Mesenchymal stem cell (in vitro differentiated cells and primary cell): ENCODE measurements at regions not wholly inside any gene's neighbourhood (a gene's known extent, or its start where the extent isn't known, plus 50 kb on each side); places are given as distances from the start of the nearest gene placed in this dataset.
A peak's percentile ranks its signal among the peaks of the same experiment; 100 is the strongest.

Experiments used
- DNase-seq: peaks from one replicate; pipeline ENCODE4 v3.0.0-alpha.2; 2013
- H2AFZ ChIP-seq: one replicate; pipeline ENCODE4 v1.6.1; 2013; ENCODE audit warnings: low read depth, mild to moderate bottlenecking, control low read depth, inconsistent platforms, low read length, moderate library complexity
- H2AK5ac ChIP-seq: 2 replicates; pipeline ENCODE4 v1.6.1; 2013; ENCODE audit warnings: low read length, moderate library complexity, mild to moderate bottlenecking, inconsistent platforms; ENCODE audit not compliant: severe bottlenecking
- H2BK120ac ChIP-seq: one replicate; pipeline ENCODE4 v1.6.1; 2013; ENCODE audit warnings: low read depth, mild to moderate bottlenecking, inconsistent platforms, low read length, moderate library complexity
- H2BK12ac ChIP-seq, 2 experiments: one replicate each; pipeline ENCODE4 v1.6.1; 2013; ENCODE audit warnings: inconsistent platforms in 2 of 2, low read length in 2 of 2, mild to moderate bottlenecking in 2 of 2, moderate library complexity in 2 of 2, control low read depth in 1 of 2
- H2BK15ac ChIP-seq: one replicate; pipeline ENCODE4 v1.6.1; 2013; ENCODE audit warnings: mild to moderate bottlenecking, low read depth, inconsistent platforms; ENCODE audit not compliant: poor library complexity, severe bottlenecking
- H2BK5ac ChIP-seq: 2 replicates; pipeline ENCODE4 v1.6.1; 2013; ENCODE audit warnings: low read depth, mild to moderate bottlenecking, low read length, control low read depth, inconsistent platforms; ENCODE audit not compliant: poor library complexity, severe bottlenecking
- H3K14ac ChIP-seq, 2 experiments: one replicate each; pipeline ENCODE4 v1.6.1; 2013; ENCODE audit warnings: inconsistent platforms in 2 of 2, low read length in 2 of 2, control low read depth in 1 of 2, mild to moderate bottlenecking in 1 of 2, moderate library complexity in 1 of 2
- H3K18ac ChIP-seq, 2 experiments: one replicate each; pipeline ENCODE4 v1.6.1; 2013; ENCODE audit warnings: inconsistent platforms in 2 of 2, low read length in 2 of 2, control low read depth in 1 of 2, low read depth in 1 of 2, mild to moderate bottlenecking in 1 of 2
- H3K23ac ChIP-seq, 2 experiments: one replicate each; pipeline ENCODE4 v1.6.1; 2013; ENCODE audit warnings: inconsistent platforms in 2 of 2, low read length in 2 of 2, mild to moderate bottlenecking in 2 of 2, moderate library complexity in 2 of 2, control low read depth in 1 of 2
- H3K27ac ChIP-seq: 2 replicates; pipeline ENCODE4 v1.5.1; 2013; ENCODE audit warnings: mild to moderate bottlenecking, moderate library complexity, low read length, control low read depth, inconsistent platforms; ENCODE audit not compliant: poor library complexity, severe bottlenecking
- H3K27me3 ChIP-seq, 2 experiments: 2 replicates each; pipeline versions ENCODE4 v1.6.1 to v1.7.0; 2013; ENCODE audit warnings: low read length in 2 of 2, mild to moderate bottlenecking in 2 of 2, moderate library complexity in 2 of 2, control low read depth in 1 of 2, inconsistent platforms in 1 of 2; ENCODE audit not compliant: control insufficient read depth in 1 of 2, insufficient read depth in 1 of 2
- H3K36me3 ChIP-seq, 2 experiments: 2 replicates each; pipeline versions ENCODE4 v1.6.1 to v1.7.0; 2013; ENCODE audit warnings: low read length in 2 of 2, control low read depth in 1 of 2, inconsistent platforms in 1 of 2, low read depth in 1 of 2, mild to moderate bottlenecking in 1 of 2; ENCODE audit not compliant: insufficient read depth in 2 of 2, control insufficient read depth in 1 of 2
- H3K4ac ChIP-seq, 2 experiments: one replicate each; pipeline ENCODE4 v1.6.1; 2013; ENCODE audit warnings: inconsistent platforms in 2 of 2, low read length in 2 of 2, mild to moderate bottlenecking in 2 of 2, moderate library complexity in 2 of 2, control low read depth in 1 of 2, low read depth in 1 of 2
- H3K4me1 ChIP-seq: 2 replicates; pipeline ENCODE4 v1.6.1; 2013; ENCODE audit warnings: low read depth, low read length, control low read depth; ENCODE audit not compliant: control insufficient read depth, insufficient read depth
- H3K4me2 ChIP-seq: 2 replicates; pipeline ENCODE4 v1.6.1; 2013; ENCODE audit warnings: low read length, mild to moderate bottlenecking, inconsistent platforms; ENCODE audit not compliant: poor library complexity, severe bottlenecking
- H3K4me3 ChIP-seq, 2 experiments: 2 replicates each; pipeline versions ENCODE4 v1.5.1 to v1.7.0; 2013; ENCODE audit warnings: low read length in 2 of 2, mild to moderate bottlenecking in 2 of 2, control low read depth in 1 of 2, low read depth in 1 of 2; ENCODE audit not compliant: insufficient read depth in 1 of 2
- H3K79me1 ChIP-seq: replicated peaks from 2 replicates; pipeline ENCODE4 v1.6.1; 2013; ENCODE audit warnings: mild to moderate bottlenecking, control low read depth, low read length, inconsistent platforms; ENCODE audit not compliant: poor library complexity, severe bottlenecking
- H3K9ac ChIP-seq: 2 replicates; pipeline ENCODE4 v1.7.0; 2013; ENCODE audit warnings: mild to moderate bottlenecking, low read length, moderate library complexity
- H3K9me3 ChIP-seq: 2 replicates; pipeline ENCODE4 v1.7.0; 2013; ENCODE audit warnings: mild to moderate bottlenecking, low read length; ENCODE audit not compliant: control insufficient read depth
- H4K8ac ChIP-seq: one replicate; pipeline ENCODE4 v1.6.1; 2013; ENCODE audit warnings: inconsistent platforms, mild to moderate bottlenecking, low read length, moderate library complexity
- H4K91ac ChIP-seq: one replicate; pipeline ENCODE4 v1.6.1; 2013; ENCODE audit warnings: mild to moderate bottlenecking, low read length, inconsistent platforms
- WGBS: methylation state at CpG from one replicate; pipeline ENCODE4 v1.1.7; 2013; ENCODE audit warnings: mixed read lengths; 5-methylcytosine and 5-hydroxymethylcytosine counted together

- no peaks in the 10 kb centered on the region for H3K36me3 ChIP-seq
- peak; percentile 43 for DNase-seq
- no peak overlapping the region for H2BK120ac ChIP-seq
- no peak overlapping the region for H4K8ac ChIP-seq
- H3K4me3 ChIP-seq: no peak overlapping the region
- 100% methylated on average over 1 of the region's 4 CpGs for WGBS
- no peak overlapping the region for H3K4ac ChIP-seq
- H2AFZ ChIP-seq: no peak overlapping the region
- H3K4me2 ChIP-seq: no peak overlapping the region
- H3K9ac ChIP-seq: no peak overlapping the region
- no peak overlapping the region for H3K27ac ChIP-seq
- no peak overlapping the region for H3K23ac ChIP-seq
- H2AK5ac ChIP-seq: no peak overlapping the region
- no peak overlapping the region for H2BK15ac ChIP-seq
- H3K14ac ChIP-seq: no peak overlapping the region
- H2BK12ac ChIP-seq: no peak overlapping the region
- H3K18ac ChIP-seq: no peak overlapping the region
- H3K27me3 ChIP-seq: no peaks in the 10 kb centered on the region
- no peaks in the 10 kb centered on the region for H3K79me1 ChIP-seq
- no peaks in the 10 kb centered on the region for H3K9me3 ChIP-seq
- no peaks in the 10 kb centered on the region for H3K4me1 ChIP-seq
- no peak overlapping the region for H4K91ac ChIP-seq
- H2BK5ac ChIP-seq: no peak overlapping the region
These were observed 201.5 kb downstream of the KCNJ2 start for GRCh38 chr17:70370816-70371215.

- no peak overlapping the region for H3K9ac ChIP-seq
- H2BK5ac ChIP-seq: no peak overlapping the region
- no peaks in the 10 kb centered on the region for H3K4me1 ChIP-seq
- WGBS: 83% methylated on average over 1 of the region's 1 CpG
- H2AFZ ChIP-seq: no peak overlapping the region
- no peak overlapping the region for H4K8ac ChIP-seq
- H3K27ac ChIP-seq: no peak overlapping the region
- H3K23ac ChIP-seq: no peak overlapping the region
- no peaks in the 10 kb centered on the region for H3K27me3 ChIP-seq
- no peak overlapping the region for H2BK120ac ChIP-seq
- no peak overlapping the region for H3K18ac ChIP-seq
- no peak overlapping the region for H2AK5ac ChIP-seq
- H2BK12ac ChIP-seq: no peak overlapping the region
- H3K9me3 ChIP-seq: no peaks in the 10 kb centered on the region
- H3K36me3 ChIP-seq: no peaks in the 10 kb centered on the region
- H2BK15ac ChIP-seq: no peak overlapping the region
- H3K4ac ChIP-seq: no peak overlapping the region
- no peak overlapping the region for H3K4me2 ChIP-seq
- DNase-seq: no peak
- no peak overlapping the region for H3K14ac ChIP-seq
- H4K91ac ChIP-seq: no peak overlapping the region
- H3K4me3 ChIP-seq: no peak overlapping the region
- no peaks in the 10 kb centered on the region for H3K79me1 ChIP-seq
These were observed 204.0 kb downstream of the KCNJ2 start for GRCh38 chr17:70373369-70373768.

DNA sequence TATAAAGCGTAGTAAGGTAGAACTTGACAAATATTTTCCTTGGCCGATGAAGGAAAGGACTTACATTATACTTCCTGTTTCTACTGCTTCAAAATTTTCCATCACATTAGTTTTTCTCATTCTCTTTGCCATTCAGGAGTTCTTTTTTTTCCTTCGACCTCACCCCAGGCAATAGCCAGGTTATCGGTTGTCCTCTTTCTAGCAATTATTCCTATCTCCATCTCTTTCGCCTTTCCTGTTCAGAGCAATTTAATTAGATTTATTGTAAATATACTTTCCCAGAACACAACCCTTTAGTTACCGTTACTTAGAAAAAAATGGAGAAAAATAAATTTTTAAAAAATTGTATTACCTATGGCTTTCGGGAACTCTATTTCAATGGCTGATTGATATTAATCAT lies 205.2 kb downstream of the KCNJ2 start:
- H3K4me1 ChIP-seq: no peaks in the 10 kb centered on the region
- H3K14ac ChIP-seq: no peak overlapping the region
- no peak overlapping the region for H3K9ac ChIP-seq
- no peak overlapping the region for H2BK120ac ChIP-seq
- H2AK5ac ChIP-seq: no peak overlapping the region
- H3K9me3 ChIP-seq: no peaks in the 10 kb centered on the region
- no peak overlapping the region for H2BK5ac ChIP-seq
- H3K4me3 ChIP-seq: no peak overlapping the region
- no peaks in the 10 kb centered on the region for H3K36me3 ChIP-seq
- H2AFZ ChIP-seq: no peak overlapping the region
- H2BK12ac ChIP-seq: no peak overlapping the region
- H4K8ac ChIP-seq: no peak overlapping the region
- H4K91ac ChIP-seq: no peak overlapping the region
- no peak overlapping the region for H3K27ac ChIP-seq
- H2BK15ac ChIP-seq: no peak overlapping the region
- WGBS: 61% methylated on average over 3 of the region's 7 CpGs
- H3K4ac ChIP-seq: no peak overlapping the region
- H3K4me2 ChIP-seq: no peak overlapping the region
- no peak overlapping the region for H3K23ac ChIP-seq
- no peak for DNase-seq
- no peaks in the 10 kb centered on the region for H3K79me1 ChIP-seq
- no peak overlapping the region for H3K18ac ChIP-seq
- no peaks in the 10 kb centered on the region for H3K27me3 ChIP-seq

- no peak overlapping the region for H3K4me3 ChIP-seq
- H3K27ac ChIP-seq: no peak overlapping the region
- H3K23ac ChIP-seq: no peak overlapping the region
- WGBS: 100% methylated on average over 1 of the region's 1 CpG
- no peak overlapping the region for H3K4me2 ChIP-seq
- H3K36me3 ChIP-seq: no peaks in the 10 kb centered on the region
- H3K9ac ChIP-seq: no peak overlapping the region
- DNase-seq: no peak
- H2BK5ac ChIP-seq: no peak overlapping the region
- no peaks in the 10 kb centered on the region for H3K79me1 ChIP-seq
- H3K27me3 ChIP-seq: no peaks in the 10 kb centered on the region
- no peak overlapping the region for H3K18ac ChIP-seq
- H2AK5ac ChIP-seq: no peak overlapping the region
- no peak overlapping the region for H2AFZ ChIP-seq
- no peak overlapping the region for H3K4ac ChIP-seq
- H3K14ac ChIP-seq: no peak overlapping the region
- H4K8ac ChIP-seq: no peak overlapping the region
- no peak overlapping the region for H2BK15ac ChIP-seq
- H4K91ac ChIP-seq: no peak overlapping the region
- no peaks in the 10 kb centered on the region for H3K9me3 ChIP-seq
- H2BK12ac ChIP-seq: no peak overlapping the region
- H2BK120ac ChIP-seq: no peak overlapping the region
- no peaks in the 10 kb centered on the region for H3K4me1 ChIP-seq
These were observed 206.1 kb downstream of the KCNJ2 start for GRCh38 chr17:70375406-70375805.
